Activated CD8-positive, alpha-beta memory T cell treated with anti-CD3 and anti-CD28 coated beads, Interleukin-2, amount 10 ng/mL, durations not matched to agents 7 days and 5 days (primary cell): ENCODE measurements at regions not wholly inside any gene's neighbourhood (a gene's known extent, or its start where the extent isn't known, plus 50 kb on each side); places are given as distances from the start of the nearest gene placed in this dataset.
"Not testable (repeated sequence)": the region's sequence is repeated elsewhere in the genome, so short reads cannot be mapped to it uniquely, and the experiment has no call there.

Experiments used
- ATAC-seq: fragments of 150-1000 bp; cut with Tn5 transposase; one replicate; pipeline ENCODE4 v1.10.0; 2021; ENCODE audit warnings: moderate library complexity
- CTCF ChIA-PET: fragments of 350-600 bp; sonication (Branson Sonifier 250); formaldehyde crosslinking; loops from one replicate; lab custom pipeline; 2021; ENCODE audit warnings: antibody characterized with exemption; lab: Charles Lee
- DNase-seq: peaks from one replicate; pipeline ENCODE4 v3.0.0-alpha.2; 2020
- H3K27ac Mint-ChIP-seq: one replicate; pipeline ENCODE4 v1.8.0; 2021; ENCODE audit warnings: mild to moderate bottlenecking, mixed read lengths
- H3K27me3 Mint-ChIP-seq: one replicate; pipeline ENCODE4 v1.8.0; 2021; ENCODE audit warnings: mixed read lengths
- H3K36me3 Mint-ChIP-seq: one replicate; pipeline ENCODE4 v1.8.0; 2021; ENCODE audit warnings: mild to moderate bottlenecking, mixed read lengths
- H3K4me1 Mint-ChIP-seq: one replicate; pipeline ENCODE4 v1.8.0; 2021; ENCODE audit warnings: mixed read lengths
- H3K4me3 Mint-ChIP-seq: one replicate; pipeline ENCODE4 v1.8.0; 2021; ENCODE audit warnings: mild to moderate bottlenecking, moderate library complexity, mixed read lengths
- H3K9me3 Mint-ChIP-seq: one replicate; pipeline ENCODE4 v1.8.0; 2022; ENCODE audit warnings: low read depth, mixed read lengths

DNA sequence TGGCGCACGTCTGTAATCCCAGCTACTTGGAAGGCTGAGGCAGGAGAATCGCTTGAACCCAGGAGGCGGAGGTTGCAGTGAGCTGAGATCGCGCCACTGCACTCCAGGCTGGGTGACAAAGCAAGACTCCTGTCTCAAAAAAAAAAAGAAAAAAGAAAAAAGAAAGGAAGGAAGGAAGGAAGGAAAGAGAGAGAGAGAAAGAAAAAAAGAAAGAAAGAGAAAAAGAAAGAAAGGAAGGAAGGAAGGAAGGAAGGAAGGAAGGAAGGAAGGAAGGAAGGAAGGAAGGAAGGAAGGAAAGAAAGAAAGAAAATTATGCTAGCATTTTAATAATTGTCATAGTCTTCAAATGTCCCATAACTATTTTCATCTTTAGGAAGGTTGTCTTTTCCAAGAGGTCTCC is 198.7 kb downstream of the TBX18 start:
- H3K4me1 Mint-ChIP-seq, ATAC-seq, H3K4me3 Mint-ChIP-seq, CTCF ChIA-PET, DNase-seq, H3K36me3 Mint-ChIP-seq, H3K27me3 Mint-ChIP-seq, H3K27ac Mint-ChIP-seq: not testable (repeated sequence)
- H3K9me3 Mint-ChIP-seq = peaks cover 12% of the 10 kb centered on the region

DNA sequence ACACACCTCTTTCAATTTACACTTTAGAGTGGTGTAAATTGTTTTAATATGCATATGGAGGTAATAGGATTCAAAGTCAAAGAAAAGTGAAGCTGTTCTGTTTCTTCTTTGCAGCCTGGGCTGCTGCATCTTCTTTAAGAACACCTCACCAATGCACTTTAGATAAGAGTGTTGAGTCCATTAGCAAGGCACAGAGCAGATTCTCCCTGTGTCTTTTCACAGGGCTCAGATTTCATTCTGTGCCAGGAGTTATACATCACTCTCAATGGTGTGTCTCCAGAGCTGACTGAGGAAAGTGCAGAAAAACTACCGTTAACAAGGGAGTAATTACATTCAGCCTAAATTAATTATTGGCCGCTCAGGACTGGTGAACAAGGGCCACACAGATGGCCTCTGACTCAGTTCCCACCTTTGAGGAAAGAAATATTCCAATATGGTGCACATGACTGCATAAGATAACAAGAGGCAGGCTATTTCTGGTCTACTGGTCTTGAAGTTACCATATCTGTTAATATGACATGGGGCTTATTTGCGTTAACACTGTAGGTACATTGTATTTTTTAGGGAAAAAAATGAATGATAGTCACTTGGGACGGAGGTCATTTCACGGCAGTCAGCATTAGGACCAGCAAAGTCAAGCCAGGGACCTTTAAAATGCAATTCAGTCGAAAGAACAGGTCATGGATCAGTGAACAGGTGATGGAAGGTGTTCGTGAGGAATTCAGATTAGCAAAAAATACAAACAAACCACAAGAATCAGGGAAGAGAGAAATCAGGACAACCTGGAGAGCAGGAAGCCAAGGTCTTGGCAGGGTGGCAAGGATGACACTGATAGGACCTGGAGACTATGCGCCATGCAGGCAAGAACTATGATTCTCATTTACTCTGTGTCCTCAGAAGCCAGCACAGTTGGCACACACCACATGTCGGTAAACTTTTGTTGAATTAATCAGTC is 203.7 kb downstream of the TBX18 start:
- ATAC-seq (no peak), DNase-seq (no peak)
- Mint-ChIP-seq H3K27ac (no peak overlapping the region), H3K27me3 (no peaks in the 10 kb centered on the region), H3K4me3 (no peak overlapping the region), H3K4me1 (no peaks in the 10 kb centered on the region), H3K9me3 (peaks cover 9% of the 10 kb centered on the region), H3K36me3 (no peaks in the 10 kb centered on the region)
- CTCF ChIA-PET = no interaction called here

DNA sequence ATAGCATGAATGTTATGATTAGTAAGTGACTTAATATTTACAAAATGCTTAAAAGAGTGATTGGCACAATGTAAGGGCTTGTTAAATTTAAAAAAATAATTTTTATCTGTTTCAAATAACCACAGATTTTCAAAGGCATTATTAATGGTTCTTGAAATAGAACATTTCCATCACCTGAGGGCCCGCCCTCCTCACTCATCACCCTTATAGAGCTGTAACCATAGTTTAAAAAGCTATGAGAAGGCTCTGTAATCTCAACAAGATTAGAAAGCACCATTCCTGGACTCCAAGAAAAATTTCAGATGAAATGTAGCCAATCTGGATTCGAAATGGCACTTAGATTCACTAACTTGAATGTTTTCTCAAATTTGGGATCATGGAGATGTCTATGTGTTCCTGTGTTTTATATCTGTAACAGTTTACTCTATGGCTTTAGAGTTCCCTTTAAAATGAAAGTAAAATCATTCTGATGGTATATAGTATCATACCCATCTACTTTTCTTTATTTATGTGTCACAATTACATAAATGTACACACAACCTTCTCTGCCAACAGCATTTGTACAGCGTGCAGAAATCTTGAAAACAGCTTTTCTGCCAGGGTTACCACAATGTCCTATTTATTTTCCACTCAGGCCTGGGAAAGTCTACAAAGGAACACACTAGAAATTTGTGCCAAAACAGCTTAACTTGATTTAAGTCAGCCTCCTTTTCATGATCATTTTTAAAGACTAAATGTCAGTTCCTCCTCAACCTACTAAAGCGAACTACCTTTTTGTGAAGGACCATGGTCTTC is 207.7 kb downstream of the TBX18 start:
- H3K36me3 Mint-ChIP-seq = no peaks in the 10 kb centered on the region
- H3K27ac Mint-ChIP-seq = no peak overlapping the region
- no peak for DNase-seq
- no peak for ATAC-seq
- H3K27me3 Mint-ChIP-seq = no peaks in the 10 kb centered on the region
- CTCF ChIA-PET = no interaction called here
- H3K4me1 Mint-ChIP-seq = no peaks in the 10 kb centered on the region
- no peak overlapping the region for H3K4me3 Mint-ChIP-seq
- H3K9me3 Mint-ChIP-seq = peaks cover 10% of the 10 kb centered on the region

DNA sequence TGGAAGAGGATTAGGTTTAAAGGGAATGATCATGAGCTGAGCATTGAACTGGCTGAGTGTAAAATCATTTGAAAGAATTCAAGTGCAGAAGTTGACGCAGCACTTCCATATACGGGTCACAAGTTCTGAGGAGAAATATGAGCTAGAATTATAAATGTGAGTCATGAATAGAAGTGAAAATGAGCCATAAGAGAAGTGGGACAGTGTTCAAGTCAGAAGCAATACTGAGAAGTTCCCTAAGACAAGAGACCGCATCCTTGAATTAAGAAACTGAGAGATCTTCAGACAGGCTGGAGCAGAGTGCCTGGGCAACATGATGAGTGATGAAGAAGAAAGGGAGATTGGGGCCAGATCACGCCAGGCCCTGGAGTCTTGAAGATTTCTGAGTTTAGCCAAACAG is 209.7 kb downstream of the TBX18 start:
- Mint-ChIP-seq H3K27me3 (no peaks in the 10 kb centered on the region), H3K4me3 (no peak overlapping the region), H3K36me3 (no peaks in the 10 kb centered on the region), H3K4me1 (no peaks in the 10 kb centered on the region), H3K9me3 (peaks cover 13% of the 10 kb centered on the region), H3K27ac (no peak overlapping the region)
- CTCF ChIA-PET = no interaction called here
- DNase-seq (no peak), ATAC-seq (no peak)

DNA sequence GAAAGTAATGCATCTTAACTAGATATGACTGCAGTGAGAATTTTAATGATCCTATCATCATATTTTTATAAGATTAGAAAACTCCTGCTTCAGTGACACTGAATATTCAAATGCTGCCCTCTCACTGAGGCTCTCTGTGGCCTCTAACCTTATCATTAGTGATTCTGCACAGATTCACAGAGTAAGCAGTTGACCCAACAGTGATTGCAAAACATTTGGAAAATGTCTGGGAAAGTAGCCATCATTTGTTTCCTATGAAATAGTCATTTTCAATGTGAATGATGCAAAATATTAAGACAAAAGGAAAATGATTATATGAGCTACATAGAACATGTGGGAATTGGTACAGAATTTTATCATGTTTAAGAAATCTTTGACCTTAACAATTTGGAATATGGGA is 210.3 kb downstream of the TBX18 start:
- Mint-ChIP-seq H3K9me3 (peaks cover 13% of the 10 kb centered on the region), H3K36me3 (no peaks in the 10 kb centered on the region), H3K4me1 (no peaks in the 10 kb centered on the region), H3K4me3 (no peak overlapping the region), H3K27me3 (no peaks in the 10 kb centered on the region), H3K27ac (no peak overlapping the region)
- DNase-seq (no peak), ATAC-seq (no peak)
- CTCF ChIA-PET = no interaction called here

DNA sequence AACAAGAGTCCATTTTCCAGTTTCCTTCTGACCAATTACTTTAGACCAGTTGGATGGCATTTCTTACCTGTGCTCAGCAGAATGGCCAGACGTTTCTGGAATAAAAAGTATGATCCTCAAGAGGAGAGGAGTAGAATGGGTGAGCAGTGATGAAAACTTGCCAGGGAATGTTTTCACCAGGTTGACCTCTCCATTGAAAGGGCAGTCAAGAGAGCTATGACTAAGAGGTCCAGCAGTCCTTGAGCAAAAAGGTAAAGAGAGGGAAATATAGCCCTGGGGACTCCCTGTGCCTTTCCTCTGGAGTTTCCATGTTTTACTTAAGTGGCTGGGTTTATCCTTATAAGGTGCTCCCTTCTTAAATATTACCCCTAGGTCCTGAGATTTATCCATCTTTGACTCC is 210.9 kb downstream of the TBX18 start:
- Mint-ChIP-seq H3K9me3 (peaks cover 12% of the 10 kb centered on the region), H3K27ac (no peak overlapping the region)

DNA sequence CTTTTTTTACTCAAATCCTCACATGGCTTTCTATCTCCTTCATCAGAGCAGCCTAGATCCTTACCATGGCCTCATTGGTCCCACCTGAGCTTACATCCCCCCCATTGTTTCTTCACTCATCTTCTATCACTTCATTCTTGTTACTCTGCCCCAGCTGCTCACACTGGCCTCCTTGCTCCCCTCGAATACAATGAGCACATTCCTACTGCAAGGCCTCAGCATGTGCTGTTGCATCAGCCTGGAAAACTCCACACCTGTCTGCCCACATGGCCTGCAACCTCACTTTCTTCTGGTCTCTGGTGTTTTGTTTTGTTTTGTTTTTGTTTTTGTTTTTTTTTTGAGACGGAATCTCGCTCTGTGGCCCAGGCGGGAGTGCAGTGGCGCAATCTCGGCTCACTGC is 212.6 kb downstream of the TBX18 start:
- CTCF ChIA-PET = no interaction called here
- H3K4me1 Mint-ChIP-seq = no peaks in the 10 kb centered on the region
- no peaks in the 10 kb centered on the region for H3K27me3 Mint-ChIP-seq
- DNase-seq (no peak), ATAC-seq (no peak)
- no peak overlapping the region for H3K4me3 Mint-ChIP-seq
- H3K9me3 Mint-ChIP-seq = peaks cover 12% of the 10 kb centered on the region
- no peaks in the 10 kb centered on the region for H3K36me3 Mint-ChIP-seq
- no peak overlapping the region for H3K27ac Mint-ChIP-seq

More for the DNA sequence above, 210.9 kb downstream of the TBX18 start:
- ATAC-seq (no peak), DNase-seq (no peak)
- Mint-ChIP-seq H3K36me3 (no peaks in the 10 kb centered on the region), H3K4me1 (no peaks in the 10 kb centered on the region), H3K4me3 (no peak overlapping the region), H3K27me3 (no peaks in the 10 kb centered on the region)
- CTCF ChIA-PET = no interaction called here

DNA sequence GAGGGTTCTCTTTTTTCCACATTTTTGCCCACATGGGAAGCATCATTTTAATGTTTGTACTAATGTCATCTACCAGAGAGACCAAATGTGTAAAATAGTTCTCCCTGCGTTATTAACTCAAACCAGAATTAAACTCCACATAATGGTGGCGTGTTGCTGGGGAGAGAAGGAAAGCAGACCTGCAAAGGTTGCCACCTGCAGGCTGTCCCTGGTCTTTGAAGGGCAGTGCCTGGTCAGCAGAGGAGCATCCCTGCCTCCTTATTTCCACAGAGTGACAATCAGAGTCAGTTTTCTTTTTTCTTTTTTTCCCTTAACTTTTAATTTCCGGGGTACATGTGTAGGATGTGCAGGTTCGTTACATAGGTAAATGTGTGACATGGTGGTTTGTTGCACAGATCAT is 214.5 kb downstream of the TBX18 start:
- Mint-ChIP-seq H3K27ac (no peak overlapping the region), H3K36me3 (no peaks in the 10 kb centered on the region), H3K4me3 (no peak overlapping the region), H3K9me3 (peaks cover 9% of the 10 kb centered on the region), H3K27me3 (no peaks in the 10 kb centered on the region), H3K4me1 (no peaks in the 10 kb centered on the region)
- DNase-seq = no peak
- ATAC-seq = no peak
- CTCF ChIA-PET = no interaction called here

DNA sequence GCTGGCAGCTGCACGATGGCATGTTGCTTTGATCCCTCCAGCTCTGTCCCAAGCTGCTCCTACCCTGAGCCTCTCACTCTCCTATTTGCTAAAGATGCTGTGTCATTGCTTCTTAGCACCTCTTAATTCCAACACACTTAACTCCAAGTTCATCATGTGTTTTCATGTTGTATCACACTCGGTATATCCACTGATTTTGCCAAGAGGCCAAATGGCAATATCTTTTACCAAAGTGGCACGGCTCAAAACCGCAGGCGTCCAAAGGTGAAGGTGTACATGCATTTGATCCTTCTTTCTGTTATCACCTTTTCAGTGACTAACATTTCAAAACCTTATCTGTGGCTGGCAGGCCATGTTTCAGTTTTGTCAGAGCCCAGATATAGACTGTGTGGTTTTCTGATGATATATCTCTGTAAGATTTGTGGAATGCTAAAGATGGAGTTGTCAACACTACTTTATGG is 217.0 kb downstream of the TBX18 start:
- no peak for ATAC-seq
- Mint-ChIP-seq H3K27ac (no peak overlapping the region), H3K27me3 (no peaks in the 10 kb centered on the region), H3K36me3 (no peaks in the 10 kb centered on the region), H3K9me3 (peaks cover 4% of the 10 kb centered on the region), H3K4me3 (no peak overlapping the region), H3K4me1 (no peaks in the 10 kb centered on the region)
- no peak for DNase-seq
- CTCF ChIA-PET = no interaction called here

DNA sequence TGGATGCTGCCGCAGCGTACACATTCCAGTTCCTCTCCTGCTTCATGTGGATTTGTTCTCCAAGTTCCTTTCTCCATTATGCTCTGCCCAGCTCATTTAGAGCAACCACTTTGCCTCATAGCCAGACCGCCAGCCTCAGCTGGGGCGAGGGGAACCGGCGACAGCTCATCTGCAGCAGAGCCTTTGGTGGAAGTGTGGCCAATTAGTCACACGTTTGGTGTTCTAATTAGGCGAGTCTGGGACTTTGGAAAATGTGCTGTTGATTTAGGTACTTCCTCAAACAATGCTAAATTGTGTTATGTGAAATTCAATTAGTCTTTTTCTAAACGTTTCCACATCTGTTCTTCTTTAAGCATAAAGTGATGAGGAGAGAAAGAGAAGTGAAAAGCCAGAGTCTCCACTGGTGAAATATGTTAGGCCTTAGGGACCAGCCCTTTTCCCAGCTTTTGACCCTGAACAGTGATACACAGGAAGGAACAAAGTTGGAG is 217.9 kb downstream of the TBX18 start:
- no peaks in the 10 kb centered on the region for H3K4me1 Mint-ChIP-seq
- H3K9me3 Mint-ChIP-seq = peaks cover 4% of the 10 kb centered on the region
- CTCF ChIA-PET = no interaction called here
- H3K4me3 Mint-ChIP-seq = no peak overlapping the region
- H3K36me3 Mint-ChIP-seq = no peaks in the 10 kb centered on the region
- no peak overlapping the region for H3K27ac Mint-ChIP-seq
- no peak for ATAC-seq
- no peak for DNase-seq
- no peaks in the 10 kb centered on the region for H3K27me3 Mint-ChIP-seq

DNA sequence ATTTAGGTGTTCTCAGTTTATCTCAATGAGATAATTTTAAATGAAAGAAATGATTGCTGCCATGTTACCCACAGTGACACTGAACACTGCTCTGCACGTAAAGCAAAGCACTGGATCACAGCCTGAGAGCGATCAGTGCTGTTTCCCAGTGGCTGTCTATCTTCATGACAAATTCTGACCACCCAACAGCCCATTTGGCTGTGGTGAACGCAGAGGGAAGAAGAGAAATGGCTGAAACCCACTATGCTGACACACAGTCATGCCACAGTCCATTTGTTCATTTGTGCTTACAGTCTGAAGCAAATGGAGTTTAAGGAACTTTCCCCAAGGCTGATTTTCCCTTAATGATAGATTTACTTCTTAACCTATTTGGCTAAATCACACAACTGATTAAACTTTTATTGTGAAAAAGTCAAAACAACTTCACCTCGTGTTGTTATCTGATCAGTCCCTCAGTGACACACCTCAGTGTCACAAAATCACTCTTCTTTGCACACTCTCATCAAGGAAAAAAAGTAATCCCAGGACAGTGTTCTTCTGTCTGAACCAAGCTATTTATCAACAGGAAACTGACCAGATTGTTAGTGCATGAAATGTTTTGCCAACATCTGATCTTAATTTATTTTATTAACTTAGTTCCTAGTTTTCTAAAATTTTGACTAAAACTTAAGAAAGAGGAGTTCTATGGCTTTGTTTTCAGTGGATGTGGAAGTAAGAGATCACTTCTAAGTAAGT is 225.1 kb downstream of the TBX18 start:
- H3K27me3 Mint-ChIP-seq = no peaks in the 10 kb centered on the region
- no peak for ATAC-seq
- no peaks in the 10 kb centered on the region for H3K4me1 Mint-ChIP-seq
- no peak overlapping the region for H3K27ac Mint-ChIP-seq
- CTCF ChIA-PET = no interaction called here
- H3K36me3 Mint-ChIP-seq = no peaks in the 10 kb centered on the region
- peaks cover 4% of the 10 kb centered on the region for H3K9me3 Mint-ChIP-seq
- H3K4me3 Mint-ChIP-seq = no peak overlapping the region
- DNase-seq = no peak

DNA sequence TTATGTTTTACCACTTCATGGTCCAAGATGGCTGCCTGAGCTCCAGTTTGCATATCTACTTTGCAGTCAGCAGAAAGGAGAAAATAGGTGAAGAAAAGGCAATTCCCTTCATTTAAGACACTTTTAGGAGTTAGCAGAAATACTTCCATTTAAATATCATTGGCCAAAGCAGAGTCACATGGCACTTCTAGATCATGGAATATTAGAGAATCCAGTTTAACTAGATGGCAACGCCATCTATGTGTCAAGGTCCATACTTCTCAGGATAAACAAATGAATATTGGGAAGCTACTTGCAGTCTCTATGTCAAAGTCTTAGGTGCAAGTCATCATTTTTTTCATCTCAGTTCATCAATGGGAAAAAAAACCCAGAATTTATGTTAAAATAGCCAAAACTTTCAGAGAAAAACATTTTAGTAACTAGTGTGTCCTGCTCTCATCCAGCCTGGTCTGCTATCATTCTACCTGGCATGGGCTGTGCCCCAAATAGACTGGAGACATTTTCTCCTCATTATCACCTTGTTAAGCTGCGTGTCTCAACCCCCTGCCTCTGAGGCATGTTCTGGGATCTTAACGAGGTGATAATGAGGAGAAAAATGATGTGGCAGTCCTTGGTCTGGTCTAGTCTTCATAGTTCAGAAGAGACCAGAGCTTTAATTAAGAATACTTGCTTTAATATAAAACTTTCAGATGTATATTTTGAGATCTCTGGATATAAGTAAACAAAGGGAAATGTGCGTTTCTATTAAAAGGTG is 227.3 kb downstream of the TBX18 start:
- ATAC-seq = no peak
- Mint-ChIP-seq H3K9me3 (peaks cover 1% of the 10 kb centered on the region), H3K27ac (no peak overlapping the region), H3K4me1 (no peaks in the 10 kb centered on the region), H3K36me3 (no peaks in the 10 kb centered on the region), H3K27me3 (no peaks in the 10 kb centered on the region), H3K4me3 (no peak overlapping the region)
- CTCF ChIA-PET = no interaction called here
- DNase-seq = no peak

DNA sequence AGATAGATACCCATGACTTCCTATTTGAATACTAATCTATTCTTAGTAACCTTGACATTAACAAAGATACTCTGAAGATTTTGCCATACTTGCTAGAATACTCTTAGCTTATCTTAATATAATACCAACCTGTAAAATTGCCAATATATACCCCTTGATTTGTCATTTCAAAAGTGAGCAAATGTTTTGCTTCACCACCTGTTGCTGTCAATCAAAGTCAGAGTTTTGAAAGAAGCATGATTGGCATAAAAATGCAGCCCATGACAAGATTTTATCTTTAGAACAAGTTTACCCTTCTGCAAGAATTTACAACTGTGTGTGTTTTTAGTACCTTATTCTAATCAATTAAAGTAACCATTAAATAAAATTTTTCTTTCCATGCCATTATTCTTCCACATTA is 236.2 kb downstream of the TBX18 start:
- Mint-ChIP-seq H3K27ac (no peak overlapping the region), H3K9me3 (no peaks in the 10 kb centered on the region), H3K4me1 (no peaks in the 10 kb centered on the region), H3K27me3 (no peaks in the 10 kb centered on the region), H3K4me3 (no peak overlapping the region), H3K36me3 (no peaks in the 10 kb centered on the region)
- DNase-seq = no peak
- ATAC-seq = no peak
- CTCF ChIA-PET = no interaction called here
